ENCODE measurements at regions not wholly inside any gene's neighbourhood (a gene's known extent, or its start where the extent isn't known, plus 50 kb on each side); places are given as distances from the start of the nearest gene placed in this dataset.
"Not testable (repeated sequence)": the region's sequence is repeated elsewhere in the genome, so short reads cannot be mapped to it uniquely, and the experiment has no call there.

DNA sequence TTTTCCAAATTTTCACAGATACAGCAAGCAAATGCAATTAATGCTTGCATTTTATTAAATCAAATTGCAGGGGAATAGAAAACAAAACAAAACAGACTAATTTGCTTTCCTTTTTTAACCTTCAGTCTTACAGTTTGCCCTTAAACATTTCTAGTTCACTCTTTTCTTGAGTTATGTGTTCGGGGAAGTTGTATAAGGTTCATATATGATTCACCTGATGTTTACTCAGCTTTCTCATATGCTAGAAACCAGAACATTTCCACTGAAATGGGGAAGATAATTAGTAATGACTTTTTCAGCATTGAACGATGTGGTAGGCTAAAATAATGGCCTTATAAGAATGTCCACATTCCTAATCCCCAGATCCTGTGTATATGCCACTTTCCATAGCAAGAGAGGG, 176.2 kb upstream of the NBPF9 start:
- DNase-seq, result not testable (repeated sequence)

DNA sequence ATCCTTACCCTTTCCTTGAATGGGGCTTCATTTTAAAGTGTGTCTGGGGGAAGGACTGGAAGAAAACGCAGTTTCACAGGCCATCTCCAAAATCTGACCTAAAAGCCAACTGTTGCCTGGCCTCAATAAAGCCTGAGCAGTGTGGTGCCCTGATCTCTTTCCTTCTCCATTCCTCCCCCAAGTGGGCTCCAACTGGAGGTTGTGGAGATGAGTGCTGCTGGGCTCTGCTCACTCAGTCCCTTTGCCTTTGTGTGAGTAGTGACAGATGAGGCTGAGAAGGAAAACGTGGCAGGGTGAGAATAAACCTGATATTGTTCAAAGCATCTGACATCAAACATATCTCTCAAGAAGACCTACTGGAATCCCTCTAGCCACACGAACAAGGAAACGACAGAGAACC, 181.4 kb upstream of the NBPF9 start:
- DNase-seq, result not testable (repeated sequence)

DNA sequence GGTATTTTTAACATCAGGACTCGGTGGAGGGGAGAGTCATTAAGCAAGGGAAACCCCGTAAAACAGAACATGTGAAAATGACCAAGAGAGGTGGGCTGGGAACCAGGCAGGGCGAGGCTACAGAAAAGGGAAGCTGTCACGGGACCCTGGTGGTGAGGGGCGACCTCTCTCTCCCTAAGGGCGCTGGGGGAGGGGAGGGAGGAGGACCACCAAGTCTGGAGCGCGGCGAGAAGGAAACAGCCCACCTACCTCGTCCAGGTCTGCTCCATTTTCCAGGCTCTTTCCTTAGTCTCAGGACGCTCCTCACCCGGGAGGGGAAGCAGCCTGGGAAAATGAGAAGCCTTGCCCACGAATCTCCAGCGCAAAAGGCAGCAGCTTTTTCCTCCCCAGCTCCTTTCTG, 181.9 kb upstream of the NBPF9 start:
- not testable (repeated sequence) for DNase-seq

DNA sequence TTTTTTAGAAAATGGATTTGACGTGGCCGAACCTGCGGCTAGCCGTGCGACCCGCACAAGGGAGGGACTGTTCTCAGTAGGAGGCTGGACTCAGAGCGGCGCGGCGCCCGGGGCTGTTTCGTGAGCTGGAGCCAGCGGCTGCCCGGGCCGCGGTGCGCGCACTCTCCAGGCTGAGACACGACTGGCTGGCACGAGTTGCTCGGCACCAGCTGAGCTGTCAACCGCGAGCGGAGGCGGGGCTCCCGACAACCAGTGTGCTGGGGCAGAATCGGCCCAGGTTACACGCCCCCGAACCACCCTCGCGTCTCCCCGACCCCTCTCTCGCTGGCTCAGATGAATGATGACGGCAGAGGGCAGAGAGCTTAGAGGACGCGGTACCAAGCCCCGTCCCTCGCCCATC, 182.3 kb upstream of the NBPF9 start:
- DNase-seq, result not testable (repeated sequence)

DNA sequence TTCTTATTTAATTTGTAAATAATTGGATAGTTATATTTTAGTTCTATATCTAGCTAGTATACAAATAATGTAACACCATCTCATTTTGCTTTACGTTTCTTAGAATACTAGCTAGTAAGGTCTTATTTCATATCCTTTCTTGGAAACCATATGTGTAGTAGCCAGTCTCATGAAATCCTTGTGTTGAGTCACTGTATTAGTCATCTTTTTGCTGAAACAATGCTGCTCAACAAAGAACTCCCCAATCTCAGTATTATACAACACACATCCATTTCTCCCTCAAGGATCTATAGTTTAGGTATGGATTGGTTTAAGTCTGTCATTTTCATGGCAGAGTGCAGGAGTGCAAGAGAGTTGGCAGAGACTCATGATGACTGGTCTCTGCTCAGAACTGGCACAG, 185.2 kb upstream of the NBPF9 start:
- DNase-seq, result not testable (repeated sequence)

DNA sequence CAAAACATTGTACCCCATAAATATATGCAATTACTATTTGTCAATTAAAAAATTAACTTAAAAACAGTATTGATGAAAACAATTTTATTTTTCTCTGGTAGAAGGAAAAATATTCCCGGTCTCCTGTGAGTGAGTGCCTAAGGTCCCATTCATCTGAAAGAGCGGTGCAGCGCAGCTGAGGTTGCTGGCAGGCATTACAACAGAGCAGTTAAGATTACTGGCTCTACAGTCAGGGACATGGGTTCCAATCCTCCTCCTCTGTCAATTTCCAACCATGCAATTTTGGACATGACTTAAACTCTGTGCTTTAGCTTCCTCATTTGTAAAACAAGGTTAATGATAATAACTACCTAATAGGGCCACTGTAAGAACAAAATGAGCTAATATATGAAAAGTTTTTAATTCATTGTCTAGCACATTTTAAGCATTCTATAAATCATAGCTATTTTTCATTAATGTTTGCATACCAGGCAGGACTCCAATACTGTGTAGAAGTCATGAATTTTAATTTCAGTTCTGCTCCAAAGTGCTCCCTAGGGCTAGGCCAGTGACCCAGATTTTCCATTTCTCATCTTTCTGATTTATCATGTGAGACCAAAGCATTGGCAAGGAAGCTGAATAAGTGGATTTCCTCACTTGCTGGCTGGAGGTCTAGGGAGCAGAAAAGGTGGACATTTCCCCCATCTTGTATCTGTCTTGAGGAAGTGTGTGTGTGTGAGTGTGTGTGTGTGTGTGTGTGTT, 174.2 kb upstream of the NBPF19 start:
- DNase-seq, result not testable (repeated sequence)

DNA sequence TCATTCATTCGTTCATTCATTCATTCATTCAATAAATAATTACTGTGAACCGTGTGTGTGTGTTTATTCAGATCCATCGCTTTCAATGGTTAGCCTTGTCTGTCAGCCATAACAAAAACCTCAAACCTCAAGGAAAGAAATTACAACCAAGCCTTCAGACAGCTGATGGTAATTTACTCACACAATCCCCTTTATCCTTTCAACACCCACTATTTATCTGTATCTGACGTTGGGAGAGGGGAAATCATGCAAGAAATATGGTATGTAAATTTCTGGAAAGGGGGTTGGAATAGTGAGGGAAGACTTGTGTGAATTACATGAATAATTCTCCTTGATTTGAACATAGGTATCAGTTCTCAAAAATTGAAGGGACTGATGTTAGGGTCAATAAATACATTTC, 173.6 kb upstream of the NBPF19 start:
- not testable (repeated sequence) for DNase-seq

DNA sequence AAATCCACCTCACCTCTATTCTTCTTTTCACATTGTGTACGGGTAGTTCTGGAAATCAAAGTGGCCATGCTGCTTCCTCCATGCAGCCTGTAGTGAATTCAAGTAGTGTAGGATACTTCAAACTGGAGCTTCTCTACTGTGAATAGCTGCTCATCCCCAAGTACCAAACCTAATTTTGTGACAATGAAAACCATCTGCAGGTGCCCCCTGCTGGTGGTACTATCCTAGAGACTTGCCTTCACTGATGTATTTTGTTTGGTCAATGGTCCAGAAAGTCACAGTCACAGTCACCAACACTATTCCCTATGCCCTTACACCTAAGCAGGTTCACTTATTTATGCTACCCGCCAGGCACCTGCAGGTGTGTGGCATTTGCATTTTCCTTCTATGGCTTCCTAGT, 170.0 kb upstream of the NBPF19 start:
- DNase-seq, result not testable (repeated sequence)

DNA sequence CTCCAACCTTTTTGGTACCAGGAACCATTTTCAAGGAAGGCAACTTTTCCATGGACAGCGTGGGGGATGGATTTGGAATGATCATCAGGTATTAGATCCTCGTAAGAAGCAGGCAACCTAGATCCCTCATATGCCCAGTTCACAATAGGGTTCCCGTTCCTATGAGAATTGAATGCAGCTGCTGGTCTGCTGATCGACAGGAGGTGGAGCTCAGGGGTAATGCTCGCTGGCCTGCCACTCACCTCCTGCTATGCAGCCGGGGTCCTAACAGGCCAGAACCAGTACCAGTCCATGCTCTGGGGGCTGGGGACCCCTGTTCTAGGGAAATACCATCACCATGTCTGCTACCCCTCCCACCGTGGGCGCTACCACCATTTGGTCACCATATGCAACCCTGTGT, 167.2 kb upstream of the NBPF19 start:
- not testable (repeated sequence) for DNase-seq

DNA sequence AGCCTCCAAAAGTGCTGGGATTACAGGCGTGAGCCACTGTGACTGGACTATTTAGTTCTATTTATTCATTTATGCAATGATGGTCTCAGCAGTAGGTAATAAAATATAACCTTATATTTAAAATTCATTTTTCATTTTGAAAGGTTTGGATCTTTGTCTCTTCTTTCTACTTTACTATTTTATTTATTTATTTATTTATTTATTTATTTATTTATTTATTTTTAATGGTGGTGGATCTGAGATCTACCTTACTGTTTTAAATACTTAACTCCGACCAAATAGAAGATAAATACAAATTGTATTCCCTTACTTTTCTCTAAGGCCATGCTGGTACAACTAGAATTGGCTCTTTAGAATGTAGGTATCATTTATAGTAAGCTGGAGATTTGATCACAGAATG, 159.9 kb upstream of the NBPF19 start:
- DNase-seq, result not testable (repeated sequence)

DNA sequence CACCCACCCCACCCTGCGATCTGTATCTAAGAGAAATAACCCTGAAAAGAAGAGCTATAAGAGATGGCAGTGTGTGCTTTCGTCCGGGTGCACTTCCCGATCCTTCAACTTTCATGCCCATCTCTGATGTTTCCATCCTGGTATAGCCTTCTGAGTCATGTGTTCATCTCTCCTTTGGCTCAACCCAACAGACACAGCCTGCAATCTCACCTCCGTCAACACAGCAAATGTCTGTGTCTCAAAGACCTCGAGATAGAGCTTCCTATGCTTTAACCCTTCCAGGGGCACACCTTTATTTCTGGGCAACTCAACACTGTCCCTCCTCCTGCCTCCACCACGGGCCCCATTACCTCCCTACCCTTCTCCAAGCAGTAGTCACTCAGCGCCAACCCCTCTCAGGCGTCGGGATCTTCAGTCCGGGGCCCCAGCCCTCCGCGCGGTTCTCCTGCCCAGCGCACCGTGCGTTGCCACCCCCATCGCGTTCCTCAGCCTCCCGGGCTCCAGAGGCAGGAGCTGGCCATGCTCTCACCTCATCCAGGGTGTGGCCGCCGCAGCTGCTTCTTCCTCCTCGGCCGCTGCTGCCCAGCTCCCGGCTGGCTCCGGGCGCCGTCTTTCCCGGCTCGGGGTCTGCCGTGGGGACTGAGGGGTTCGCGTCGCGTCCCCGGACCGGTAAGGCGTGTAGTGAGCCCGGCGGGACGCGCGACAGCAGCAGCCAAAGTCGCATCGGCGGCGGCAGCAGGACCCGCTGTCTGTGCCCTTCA, 153.7 kb upstream of the NBPF19 start:
- not testable (repeated sequence) for DNase-seq

DNA sequence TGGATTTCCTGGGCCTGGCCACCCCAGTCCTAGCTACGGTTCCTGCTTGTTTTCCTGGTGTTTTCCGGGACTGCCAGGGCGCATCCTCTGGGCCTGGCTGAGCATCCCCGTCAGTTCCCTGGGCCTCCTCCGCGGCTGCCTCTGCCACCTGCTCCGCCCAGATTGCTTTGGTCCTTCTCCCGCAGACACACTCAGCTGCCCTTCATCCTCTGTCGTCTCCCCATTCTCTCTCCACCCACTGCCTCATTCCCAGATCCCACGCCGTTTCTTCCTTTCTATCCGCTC, 153.2 kb upstream of the NBPF19 start:
- not testable (repeated sequence) for DNase-seq

DNA sequence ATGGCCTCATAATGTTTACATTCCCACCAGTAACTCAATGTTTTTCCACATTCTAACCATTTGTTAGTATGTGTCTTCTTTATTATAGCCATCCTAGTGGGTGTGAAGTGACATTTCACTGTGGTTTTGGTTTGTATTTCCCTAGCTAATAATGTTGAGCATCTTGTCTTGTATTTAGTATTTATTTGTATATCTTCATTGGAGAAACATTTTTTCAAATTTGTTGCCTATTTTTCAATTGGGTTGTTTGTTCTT, 144.8 kb upstream of the NBPF19 start:
- DNase-seq, result not testable (repeated sequence)

DNA sequence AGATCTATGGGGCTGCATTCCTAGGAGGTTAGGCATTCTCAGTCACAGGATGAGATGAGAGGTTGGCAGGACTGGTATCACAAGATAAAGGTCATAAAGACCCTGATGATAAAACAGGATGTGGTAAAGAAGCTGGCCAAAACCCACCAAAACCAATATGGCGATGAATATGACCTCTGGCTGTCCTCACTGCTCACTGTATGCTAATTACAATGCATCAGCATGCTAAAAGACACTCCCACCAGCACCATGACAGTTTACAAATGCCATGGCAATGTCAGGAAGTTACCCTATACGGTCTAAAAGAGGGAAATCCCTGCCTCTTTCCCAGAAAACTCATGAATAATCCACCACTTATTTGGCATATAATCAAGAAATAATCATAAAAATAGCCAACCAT, 138.8 kb upstream of the NBPF19 start:
- not testable (repeated sequence) for DNase-seq

DNA sequence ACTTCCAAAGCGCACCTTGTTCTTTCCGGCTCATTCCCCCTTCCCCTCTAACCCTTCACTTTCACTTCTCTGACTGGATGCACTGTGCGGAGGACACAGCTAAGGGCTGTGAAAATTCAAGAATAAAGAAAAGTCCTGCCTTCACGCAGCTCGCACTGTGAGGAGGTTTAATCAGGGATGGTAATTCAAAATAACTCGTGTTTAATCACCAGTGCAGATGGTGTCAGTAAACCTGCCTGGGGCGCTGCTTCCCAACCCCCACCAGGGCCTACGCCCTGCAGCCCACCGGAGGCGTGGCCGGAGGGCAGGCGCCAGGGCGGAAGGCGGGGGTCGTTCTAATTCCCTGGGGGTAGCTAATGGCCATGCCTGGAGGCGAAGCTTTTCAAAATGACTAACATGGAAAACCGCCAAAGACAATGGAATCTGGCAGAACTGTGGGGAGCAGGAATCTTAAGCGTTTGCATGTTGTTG, 136.6 kb upstream of the NBPF19 start:
- DNase-seq, result not testable (repeated sequence)

DNA sequence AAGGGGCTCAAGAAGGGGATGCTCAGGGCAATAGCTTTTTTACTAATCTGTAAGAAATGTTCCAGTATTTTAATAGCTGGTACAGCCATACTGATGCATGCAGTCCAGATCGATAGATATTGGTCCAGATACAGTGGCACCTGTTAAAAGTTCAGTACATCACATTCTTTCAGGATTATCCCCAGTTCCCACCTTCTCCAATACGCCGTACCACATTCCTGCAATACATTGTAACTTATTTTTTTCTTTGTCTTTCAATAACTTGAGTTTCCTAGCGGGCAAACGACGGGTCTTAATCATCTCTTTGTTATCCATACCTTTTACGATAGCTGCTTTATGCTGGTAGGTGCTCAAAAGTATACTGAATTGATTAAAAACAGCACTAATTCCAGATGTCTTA, 136.1 kb upstream of the NBPF19 start:
- DNase-seq, result not testable (repeated sequence)

DNA sequence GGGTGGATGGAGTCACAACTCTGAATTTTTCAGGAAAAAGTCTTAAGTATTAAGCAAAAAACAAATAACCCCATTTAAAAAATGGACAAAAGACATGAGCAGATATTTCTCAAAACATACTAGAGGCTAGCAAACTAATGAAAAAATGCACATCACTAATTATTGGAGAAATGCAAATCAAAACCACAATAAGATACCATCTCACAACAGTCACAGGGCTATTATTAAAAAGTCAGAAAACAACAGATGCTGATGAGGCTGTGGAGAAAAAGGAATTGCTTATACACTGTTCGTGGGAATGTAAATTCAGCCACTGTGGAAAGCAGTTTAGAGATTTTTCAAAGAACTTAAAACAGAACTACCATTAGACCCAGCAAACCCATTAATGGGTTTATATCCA, 125.4 kb upstream of the NBPF19 start:
- not testable (repeated sequence) for DNase-seq

DNA sequence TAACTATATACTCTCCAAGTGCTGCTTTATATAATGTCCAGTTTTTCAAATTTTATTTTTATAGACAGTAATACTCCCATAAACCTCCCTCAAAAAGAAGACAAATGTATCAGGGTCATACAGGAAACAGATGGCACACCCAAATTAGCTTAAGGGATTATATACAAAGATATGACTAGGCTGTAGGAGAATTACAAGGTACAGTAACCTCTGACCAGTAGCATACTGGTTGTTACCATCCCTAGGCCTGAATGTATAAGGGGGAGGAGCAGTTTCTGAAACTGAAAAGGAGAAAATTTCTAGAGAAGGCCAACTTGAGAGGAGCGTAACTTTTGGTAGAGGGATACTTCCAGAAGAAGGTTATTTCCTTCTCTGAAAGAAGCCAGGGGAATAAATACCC, 122.6 kb upstream of the NBPF19 start:
- not testable (repeated sequence) for DNase-seq

DNA sequence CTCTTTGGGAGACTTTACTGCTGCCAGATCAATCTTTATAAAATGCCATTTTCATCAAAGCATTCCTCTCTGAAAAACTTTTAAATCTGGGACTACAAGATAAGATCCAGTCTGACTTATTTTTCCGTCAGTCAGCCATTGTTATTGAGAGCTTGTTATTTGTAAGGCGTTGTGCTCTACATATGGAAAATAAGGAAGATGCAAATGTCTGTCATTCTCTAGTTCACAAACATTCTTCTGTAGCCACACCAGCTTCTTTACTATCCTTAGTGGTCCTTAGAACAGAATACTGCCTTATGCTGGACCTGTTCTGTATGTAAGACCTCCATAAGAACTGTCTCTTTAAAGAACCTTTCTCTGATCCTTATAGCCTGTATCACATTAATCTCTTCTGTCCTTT, 120.3 kb upstream of the NBPF19 start:
- not testable (repeated sequence) for DNase-seq

DNA sequence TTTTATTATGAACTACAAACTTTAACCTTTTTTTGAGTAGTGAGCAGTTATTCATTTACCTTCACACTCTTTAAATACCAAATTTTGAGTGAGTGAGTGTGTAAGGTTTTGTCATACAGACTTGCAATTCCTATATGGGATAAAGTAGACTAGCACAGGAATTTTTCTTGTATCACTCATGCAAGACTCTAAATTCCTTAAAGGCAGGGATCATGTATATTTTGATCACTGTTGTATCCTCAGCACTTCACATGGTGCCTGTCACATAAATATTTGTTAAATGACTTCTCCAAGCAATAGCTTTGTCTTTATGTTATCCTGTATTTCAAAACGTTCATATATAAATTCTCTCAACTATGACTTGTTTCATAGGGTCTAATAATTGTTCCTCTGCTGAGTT, 119.1 kb upstream of the NBPF19 start:
- not testable (repeated sequence) for DNase-seq

DNA sequence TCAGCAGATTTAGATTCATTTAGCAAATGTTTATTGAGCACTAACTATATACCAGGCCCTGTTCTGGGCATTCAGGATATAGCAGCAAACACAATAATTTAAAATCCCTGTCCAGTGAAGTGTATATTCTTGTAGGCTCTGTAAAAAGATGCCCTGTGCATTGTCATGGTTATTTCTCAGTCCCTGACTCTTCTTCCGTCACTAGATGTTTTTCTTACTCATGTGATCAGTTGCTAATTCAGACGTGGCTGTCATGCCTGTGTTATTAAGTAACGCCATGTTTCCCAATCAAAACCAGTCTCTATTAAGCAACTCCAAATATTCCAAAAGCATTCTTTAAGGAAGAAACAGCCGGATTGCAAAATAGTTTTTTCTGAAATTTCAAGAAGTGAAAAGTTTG, 118.7 kb upstream of the NBPF19 start:
- DNase-seq, result not testable (repeated sequence)

DNA sequence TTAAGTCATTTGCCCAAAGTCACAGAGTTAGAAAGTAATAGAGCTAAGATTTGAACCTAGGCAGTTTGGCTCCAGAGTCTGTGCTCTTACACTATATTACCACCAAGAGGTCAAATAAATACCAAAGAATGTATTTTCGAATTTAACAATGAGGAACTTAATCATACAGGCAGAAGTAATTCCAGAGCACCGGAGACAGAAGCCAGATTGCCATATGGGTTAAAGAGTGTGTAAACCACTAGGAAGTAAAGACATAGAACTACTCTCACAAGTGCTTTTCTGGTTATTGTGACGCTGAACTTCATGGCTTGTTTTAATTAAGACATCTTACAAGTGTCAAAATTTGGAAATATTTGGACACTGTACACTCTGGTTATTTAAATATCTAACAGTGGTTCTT, 114.5 kb upstream of the NBPF19 start:
- not testable (repeated sequence) for DNase-seq

DNA sequence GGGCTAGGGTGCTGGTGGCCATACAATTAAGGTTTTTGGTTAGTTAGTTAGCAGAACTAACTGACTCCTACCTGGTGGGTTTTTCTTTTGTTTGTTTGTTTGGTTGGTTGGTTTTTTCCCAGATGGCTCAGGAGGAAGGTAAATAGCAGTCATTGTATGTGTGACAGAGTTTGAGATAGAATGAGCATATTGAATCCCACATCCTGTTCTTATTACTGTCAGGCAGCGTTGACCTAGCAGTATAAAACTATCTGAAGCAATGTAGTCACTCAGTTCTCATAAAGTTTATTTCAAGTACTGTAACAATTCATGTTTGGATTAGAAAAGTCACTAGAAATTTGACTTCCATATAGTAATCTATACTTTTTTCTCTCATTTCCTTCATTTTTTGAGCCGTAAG, 113.5 kb upstream of the NBPF19 start:
- not testable (repeated sequence) for DNase-seq

DNA sequence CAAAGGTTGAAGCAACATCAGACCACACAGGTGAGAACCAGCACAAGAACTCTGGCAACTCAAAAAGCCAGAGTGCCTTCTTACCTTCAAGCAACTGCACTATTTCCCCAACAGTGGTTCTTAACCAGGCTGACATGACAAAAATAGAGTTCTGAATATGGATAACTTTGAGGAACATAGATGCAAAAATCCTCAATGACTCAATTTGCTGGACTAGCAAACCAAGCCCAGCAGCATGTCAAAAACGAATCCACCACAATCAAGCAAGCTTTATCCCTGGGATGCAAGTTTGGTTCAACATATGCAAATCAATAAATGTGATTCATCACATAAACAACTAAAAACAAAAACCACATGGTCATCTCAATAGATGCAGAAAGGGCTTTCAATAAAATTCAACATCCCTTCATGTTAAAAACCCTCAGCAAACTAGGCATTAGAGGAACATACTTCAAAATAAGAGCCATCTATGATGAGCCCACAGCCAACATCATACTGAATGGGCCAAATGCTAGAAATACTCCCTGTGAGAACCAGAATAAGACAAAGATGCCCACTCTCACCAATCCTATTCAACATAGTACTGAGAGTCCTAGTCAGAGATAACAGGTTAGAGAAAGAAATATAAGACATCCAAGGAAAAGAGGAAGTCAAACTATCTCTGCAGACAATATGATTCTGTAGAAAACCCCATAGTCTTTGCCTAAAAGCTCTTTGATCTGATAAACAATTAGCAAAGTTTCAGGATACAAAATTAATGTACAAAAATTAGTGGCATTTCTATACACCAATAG, 110.5 kb upstream of the NBPF19 start:
- DNase-seq, result not testable (repeated sequence)
